ENCODE measurements at regions not wholly inside any gene's neighbourhood (a gene's known extent, or its start where the extent isn't known, plus 50 kb on each side); places are given as distances from the start of the nearest gene placed in this dataset.
A peak's percentile ranks its signal among the peaks of the same experiment; 100 is the strongest.
"Not testable (repeated sequence)": the region's sequence is repeated elsewhere in the genome, so short reads cannot be mapped to it uniquely, and the experiment has no call there.

- DNase-seq = no peak
Measured at GRCh38 chr7:85322252-85322651, 135.4 kb upstream of the SEMA3D start.

- no peak for DNase-seq
Measured at GRCh38 chr7:85320699-85321476, 134.0 kb upstream of the SEMA3D start.

GRCh38 chr7:85316489-85316888 lies 129.6 kb upstream of the SEMA3D start:
- no peak for DNase-seq

DNA sequence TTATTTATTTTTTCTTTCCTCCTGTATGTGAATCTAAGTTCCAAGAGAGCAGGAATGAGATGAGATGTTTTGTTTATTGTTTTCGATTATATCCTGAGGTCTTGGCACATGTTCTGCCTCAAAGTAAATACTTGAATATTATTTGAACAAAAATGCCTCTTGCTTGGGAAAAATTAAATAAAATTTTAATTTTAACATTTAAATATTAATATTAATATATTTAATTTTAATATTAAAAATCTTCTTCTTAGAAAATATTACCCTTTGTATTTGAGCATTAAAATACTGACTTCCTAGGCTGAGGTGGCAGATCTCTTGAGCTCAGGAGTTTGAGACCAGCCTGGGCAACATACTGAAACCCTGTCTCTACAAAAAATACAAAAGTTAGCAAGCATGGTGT lies 123.4 kb upstream of the SEMA3D start:
- no peak for DNase-seq

DNA sequence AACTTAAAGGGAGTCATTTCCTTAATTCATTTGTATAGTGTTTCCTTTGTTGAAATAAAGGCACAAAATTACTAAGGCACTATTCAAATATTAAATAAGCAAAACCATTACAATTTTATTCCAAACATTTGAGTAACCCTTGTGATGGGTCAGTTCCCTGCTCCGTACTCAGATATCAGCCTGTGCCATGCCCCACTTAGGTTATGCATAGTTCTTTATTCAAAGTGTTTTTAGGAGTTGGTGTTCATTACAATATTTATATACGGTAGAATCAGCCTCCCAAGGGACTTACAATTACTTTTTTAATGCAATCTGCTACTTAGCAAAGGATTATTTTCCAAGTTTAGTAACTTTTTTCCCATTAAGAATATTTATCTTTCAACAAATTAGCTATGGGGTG lies 119.3 kb upstream of the SEMA3D start:
- DNase-seq = no peak

DNA sequence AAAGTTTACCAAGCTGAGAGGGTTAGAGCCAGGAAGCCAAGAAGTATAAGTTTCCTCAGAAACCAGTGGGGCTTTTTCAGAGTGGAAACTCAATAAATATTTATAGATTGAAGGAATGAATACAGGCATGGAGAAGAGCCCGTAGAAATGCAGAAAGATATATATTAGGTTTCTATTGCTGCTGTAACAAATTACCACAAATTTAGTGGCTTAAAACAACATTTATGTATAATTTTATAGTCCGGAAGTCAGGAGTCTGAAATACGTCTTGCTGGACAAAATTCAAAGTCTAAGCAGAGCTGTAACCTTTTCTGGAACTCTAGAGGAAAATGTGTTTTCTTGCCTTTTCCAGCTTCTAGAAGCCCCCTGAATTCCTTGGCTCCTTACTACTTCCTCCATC lies 107.3 kb upstream of the SEMA3D start:
- no peak for DNase-seq

DNA sequence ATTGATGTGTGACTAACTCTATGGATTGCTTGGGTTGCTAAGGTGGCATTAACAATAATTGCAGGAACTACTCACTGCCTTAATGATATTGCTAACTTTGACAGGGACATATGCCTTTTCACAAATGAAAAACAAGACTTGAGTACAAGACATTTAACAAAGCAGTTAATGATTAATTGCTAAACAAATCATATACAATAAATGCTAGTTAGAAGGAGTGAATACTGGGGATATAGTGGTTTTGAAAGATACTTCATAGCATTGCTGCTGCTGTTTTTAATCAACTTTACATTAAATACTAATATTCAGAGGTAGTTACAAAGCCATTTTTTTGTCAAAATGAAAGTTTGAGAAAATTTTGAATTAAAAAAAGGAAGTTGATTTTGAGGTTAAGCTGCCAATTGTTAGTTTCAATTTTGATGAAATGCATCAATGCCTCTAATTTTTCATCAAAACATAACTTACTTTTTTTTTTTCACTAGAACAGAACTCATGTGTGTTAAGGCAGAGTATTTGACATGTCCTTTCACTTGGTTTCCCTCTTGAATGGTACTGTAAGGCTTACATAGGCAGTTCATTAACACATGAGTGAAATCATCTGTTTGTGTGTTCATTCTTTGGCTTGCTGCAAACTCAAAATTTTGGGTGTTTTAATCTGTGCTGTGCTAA lies 106.2 kb upstream of the SEMA3D start:
- DNase-seq = no peak

DNA sequence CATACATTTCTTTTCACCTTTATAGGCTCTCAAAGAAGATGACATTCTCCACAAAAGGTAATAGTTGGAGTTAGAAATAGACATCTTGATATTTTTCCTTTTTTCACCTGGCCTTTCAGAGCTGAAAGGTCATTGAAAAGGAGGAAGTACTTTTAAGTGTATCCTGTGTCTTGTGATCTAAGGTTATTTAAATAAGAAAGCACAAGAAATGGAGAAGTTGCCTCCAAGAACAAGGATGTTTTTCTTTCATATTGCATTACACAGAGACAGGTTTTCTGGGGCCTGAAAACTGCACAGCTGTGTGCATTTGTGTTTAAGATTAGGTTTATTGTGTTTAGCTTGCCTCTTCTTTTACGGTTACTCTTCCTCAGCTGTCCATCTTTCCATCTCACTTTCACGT lies 103.4 kb upstream of the SEMA3D start:
- no peak for DNase-seq

GRCh38 chr7:85289279-85289678 lies 102.4 kb upstream of the SEMA3D start:
- no peak for DNase-seq

- peak in 1 of 2 donors; percentile 11 for DNase-seq
Measured at GRCh38 chr7:85287106-85287825, 100.4 kb upstream of the SEMA3D start.

- peak; percentile 12 to 32 for DNase-seq
Measured at GRCh38 chr7:85286446-85286845, 99.6 kb upstream of the SEMA3D start.

GRCh38 chr7:85285527-85285926 lies 98.7 kb upstream of the SEMA3D start:
- DNase-seq = no peak

GRCh38 chr7:85275204-85275603 lies 88.3 kb upstream of the SEMA3D start:
- DNase-seq = no peak

DNA sequence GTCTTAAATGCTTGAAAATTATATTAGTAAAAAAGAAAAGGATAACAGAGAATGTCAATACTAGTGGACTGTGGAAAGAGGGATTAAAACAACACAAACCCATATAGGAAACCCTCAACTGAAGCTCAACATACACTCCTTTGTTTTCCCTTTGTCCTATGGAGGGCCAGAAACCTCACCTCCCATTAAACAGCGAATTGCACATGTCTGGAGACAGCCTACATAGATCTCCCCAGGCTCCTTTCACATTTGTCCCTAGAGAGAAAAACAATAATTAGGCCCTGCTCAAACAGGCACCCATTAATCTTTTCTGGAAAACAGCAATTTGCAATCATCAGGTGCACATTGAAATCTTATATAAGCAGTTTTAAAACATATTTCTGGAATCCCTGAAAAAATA lies 87.6 kb upstream of the SEMA3D start:
- DNase-seq = no peak

- DNase-seq = no peak
Measured at GRCh38 chr7:85262891-85263290, 76.0 kb upstream of the SEMA3D start.

- no peak for DNase-seq
Measured at GRCh38 chr7:85261336-85261735, 74.5 kb upstream of the SEMA3D start.

- DNase-seq = not testable (repeated sequence)
Measured at GRCh38 chr7:85249787-85250186, 62.9 kb upstream of the SEMA3D start.

- DNase-seq = no peak
Measured at GRCh38 chr7:85239109-85239508, 52.3 kb upstream of the SEMA3D start.

GRCh38 chr7:85237721-85238120 lies 50.9 kb upstream of the SEMA3D start:
- DNase-seq = no peak
